ENCODE measurements at regions not wholly inside any gene's neighbourhood (a gene's known extent, or its start where the extent isn't known, plus 50 kb on each side); places are given as distances from the start of the nearest gene placed in this dataset.

- H3K36me3 Mint-ChIP-seq (ENCODE audit: low read depth) = no peaks in the 10 kb centered on the region
- H3K9me3 Mint-ChIP-seq = no peaks in the 10 kb centered on the region
- H3K27ac Mint-ChIP-seq = no peak overlapping the region
- intact Hi-C loops (cut with micrococcal nuclease) = no loop called here
- no peak for DNase-seq (ENCODE audit: low spot score)
- no peak overlapping the region for H3K4me3 Mint-ChIP-seq (ENCODE audit: low read depth)
- no peaks in the 10 kb centered on the region for H3K4me1 Mint-ChIP-seq (ENCODE audit: low read depth)
- H3K27me3 Mint-ChIP-seq (ENCODE audit: low read depth) = no peaks in the 10 kb centered on the region
Measured at GRCh38 chr18:78903436-78904178, 76.0 kb upstream of the SALL3 start.

GRCh38 chr18:78904179-78904531 is 75.5 kb upstream of the SALL3 start:
- no peaks in the 10 kb centered on the region for H3K9me3 Mint-ChIP-seq
- H3K27me3 Mint-ChIP-seq (ENCODE audit: low read depth) = no peaks in the 10 kb centered on the region
- DNase-seq (ENCODE audit: low spot score) = no peak
- intact Hi-C loops (cut with micrococcal nuclease) = no loop called here
- no peak overlapping the region for H3K4me3 Mint-ChIP-seq (ENCODE audit: low read depth)
- no peak overlapping the region for H3K27ac Mint-ChIP-seq
- no peaks in the 10 kb centered on the region for H3K36me3 Mint-ChIP-seq (ENCODE audit: low read depth)
- no peaks in the 10 kb centered on the region for H3K4me1 Mint-ChIP-seq (ENCODE audit: low read depth)

- Mint-ChIP-seq H3K27me3 (ENCODE audit: low read depth) (no peaks in the 10 kb centered on the region), H3K4me3 (ENCODE audit: low read depth) (no peak overlapping the region), H3K4me1 (ENCODE audit: low read depth) (no peaks in the 10 kb centered on the region), H3K36me3 (ENCODE audit: low read depth) (no peaks in the 10 kb centered on the region), H3K27ac (no peak overlapping the region), H3K9me3 (no peaks in the 10 kb centered on the region)
- intact Hi-C loops (cut with micrococcal nuclease) = no loop called here
- DNase-seq (ENCODE audit: low spot score) = no peak
Measured at GRCh38 chr18:78905334-78905733, 74.3 kb upstream of the SALL3 start.

- Mint-ChIP-seq H3K4me1 (ENCODE audit: low read depth) (no peaks in the 10 kb centered on the region), H3K4me3 (ENCODE audit: low read depth) (no peak overlapping the region), H3K27me3 (ENCODE audit: low read depth) (no peaks in the 10 kb centered on the region), H3K9me3 (no peaks in the 10 kb centered on the region), H3K27ac (no peak overlapping the region), H3K36me3 (ENCODE audit: low read depth) (no peaks in the 10 kb centered on the region)
- intact Hi-C loops (cut with micrococcal nuclease) = no loop called here
- no peak for DNase-seq (ENCODE audit: low spot score)
Measured at GRCh38 chr18:78906066-78906465, 73.6 kb upstream of the SALL3 start.

- H3K9me3 Mint-ChIP-seq = no peaks in the 10 kb centered on the region
- no peak overlapping the region for H3K4me3 Mint-ChIP-seq (ENCODE audit: low read depth)
- H3K4me1 Mint-ChIP-seq (ENCODE audit: low read depth) = no peaks in the 10 kb centered on the region
Measured at GRCh38 chr18:78908462-78909260, 71.0 kb upstream of the SALL3 start.

GRCh38 chr18:78911751-78912283 is 67.8 kb upstream of the SALL3 start:
- no peaks in the 10 kb centered on the region for H3K4me1 Mint-ChIP-seq (ENCODE audit: low read depth)
- no peak overlapping the region for H3K4me3 Mint-ChIP-seq (ENCODE audit: low read depth)
- H3K27me3 Mint-ChIP-seq (ENCODE audit: low read depth) = no peaks in the 10 kb centered on the region
- H3K27ac Mint-ChIP-seq = no peak overlapping the region
- intact Hi-C loops (cut with micrococcal nuclease) = no loop called here
- H3K36me3 Mint-ChIP-seq (ENCODE audit: low read depth) = no peaks in the 10 kb centered on the region
- DNase-seq (ENCODE audit: low spot score) = no peak
- H3K9me3 Mint-ChIP-seq = no peaks in the 10 kb centered on the region

More at GRCh38 chr18:78908462-78909260, 71.0 kb upstream of the SALL3 start:
- Mint-ChIP-seq H3K27me3 (ENCODE audit: low read depth) (no peaks in the 10 kb centered on the region), H3K36me3 (ENCODE audit: low read depth) (no peaks in the 10 kb centered on the region), H3K27ac (no peak overlapping the region)
- no peak for DNase-seq (ENCODE audit: low spot score)
- intact Hi-C loops (cut with micrococcal nuclease) = no loop called here

- peaks cover 3% of the 10 kb centered on the region for H3K9me3 Mint-ChIP-seq
- no peak for DNase-seq (ENCODE audit: low spot score)
- no peak overlapping the region for H3K27ac Mint-ChIP-seq
- H3K4me3 Mint-ChIP-seq (ENCODE audit: low read depth) = no peak overlapping the region
- H3K27me3 Mint-ChIP-seq (ENCODE audit: low read depth) = no peaks in the 10 kb centered on the region
- no peaks in the 10 kb centered on the region for H3K36me3 Mint-ChIP-seq (ENCODE audit: low read depth)
- intact Hi-C loops (cut with micrococcal nuclease) = no loop called here
- no peaks in the 10 kb centered on the region for H3K4me1 Mint-ChIP-seq (ENCODE audit: low read depth)
Measured at GRCh38 chr18:78912336-78912735, 67.3 kb upstream of the SALL3 start.

GRCh38 chr18:78912844-78913243 is 66.8 kb upstream of the SALL3 start:
- no peak for DNase-seq (ENCODE audit: low spot score)
- peaks cover 5% of the 10 kb centered on the region for H3K9me3 Mint-ChIP-seq

GRCh38 chr18:78913395-78913794 is 66.2 kb upstream of the SALL3 start:
- Mint-ChIP-seq H3K36me3 (ENCODE audit: low read depth) (no peaks in the 10 kb centered on the region), H3K27ac (no peak overlapping the region), H3K27me3 (ENCODE audit: low read depth) (no peaks in the 10 kb centered on the region), H3K9me3 (peaks cover 5% of the 10 kb centered on the region), H3K4me3 (ENCODE audit: low read depth) (no peak overlapping the region), H3K4me1 (ENCODE audit: low read depth) (no peaks in the 10 kb centered on the region)
- no peak for DNase-seq (ENCODE audit: low spot score)
- intact Hi-C loops (cut with micrococcal nuclease) = no loop called here

More at GRCh38 chr18:78912844-78913243, 66.8 kb upstream of the SALL3 start:
- H3K36me3 Mint-ChIP-seq (ENCODE audit: low read depth) = no peaks in the 10 kb centered on the region
- H3K27me3 Mint-ChIP-seq (ENCODE audit: low read depth) = no peaks in the 10 kb centered on the region
- no peak overlapping the region for H3K27ac Mint-ChIP-seq
- no peak overlapping the region for H3K4me3 Mint-ChIP-seq (ENCODE audit: low read depth)
- no peaks in the 10 kb centered on the region for H3K4me1 Mint-ChIP-seq (ENCODE audit: low read depth)
- intact Hi-C loops (cut with micrococcal nuclease) = no loop called here

GRCh38 chr18:78913830-78914231 is 65.8 kb upstream of the SALL3 start:
- no peak overlapping the region for H3K27ac Mint-ChIP-seq
- intact Hi-C loops (cut with micrococcal nuclease) = no loop called here
- peaks cover 5% of the 10 kb centered on the region for H3K9me3 Mint-ChIP-seq
- H3K4me1 Mint-ChIP-seq (ENCODE audit: low read depth) = no peaks in the 10 kb centered on the region
- no peaks in the 10 kb centered on the region for H3K27me3 Mint-ChIP-seq (ENCODE audit: low read depth)
- no peak overlapping the region for H3K4me3 Mint-ChIP-seq (ENCODE audit: low read depth)
- DNase-seq (ENCODE audit: low spot score) = no peak
- H3K36me3 Mint-ChIP-seq (ENCODE audit: low read depth) = no peaks in the 10 kb centered on the region

GRCh38 chr18:78914249-78914935 is 65.2 kb upstream of the SALL3 start:
- H3K4me1 Mint-ChIP-seq (ENCODE audit: low read depth) = no peaks in the 10 kb centered on the region
- no peaks in the 10 kb centered on the region for H3K36me3 Mint-ChIP-seq (ENCODE audit: low read depth)
- intact Hi-C loops (cut with micrococcal nuclease) = no loop called here
- H3K9me3 Mint-ChIP-seq = peaks cover 5% of the 10 kb centered on the region
- H3K27me3 Mint-ChIP-seq (ENCODE audit: low read depth) = no peaks in the 10 kb centered on the region
- H3K27ac Mint-ChIP-seq = no peak overlapping the region
- H3K4me3 Mint-ChIP-seq (ENCODE audit: low read depth) = no peak overlapping the region
- DNase-seq (ENCODE audit: low spot score) = no peak

- Mint-ChIP-seq H3K9me3 (peaks cover 5% of the 10 kb centered on the region), H3K27ac (no peak overlapping the region), H3K27me3 (ENCODE audit: low read depth) (no peaks in the 10 kb centered on the region), H3K4me3 (ENCODE audit: low read depth) (no peak overlapping the region), H3K4me1 (ENCODE audit: low read depth) (no peaks in the 10 kb centered on the region), H3K36me3 (ENCODE audit: low read depth) (no peaks in the 10 kb centered on the region)
- no peak for DNase-seq (ENCODE audit: low spot score)
- intact Hi-C loops (cut with micrococcal nuclease) = no loop called here
Measured at GRCh38 chr18:78915446-78916008, 64.1 kb upstream of the SALL3 start.

Data from activated T-helper 2 cell treated with anti-CD3 and anti-CD28 coated beads, Interferon-gamma antibody, Interleukin-2, Interleukin-4, amounts not matched to agents 10 μg/mL and 5 μg/mL and 100 μg/mL, durations not matched to agents 14 hours and 24 hours and 36 hours (primary cell).